ENCODE measurements at regions not wholly inside any gene's neighbourhood (a gene's known extent, or its start where the extent isn't known, plus 50 kb on each side); places are given as distances from the start of the nearest gene placed in this dataset.
"Not testable (repeated sequence)": the region's sequence is repeated elsewhere in the genome, so short reads cannot be mapped to it uniquely, and the experiment has no call there.

DNA sequence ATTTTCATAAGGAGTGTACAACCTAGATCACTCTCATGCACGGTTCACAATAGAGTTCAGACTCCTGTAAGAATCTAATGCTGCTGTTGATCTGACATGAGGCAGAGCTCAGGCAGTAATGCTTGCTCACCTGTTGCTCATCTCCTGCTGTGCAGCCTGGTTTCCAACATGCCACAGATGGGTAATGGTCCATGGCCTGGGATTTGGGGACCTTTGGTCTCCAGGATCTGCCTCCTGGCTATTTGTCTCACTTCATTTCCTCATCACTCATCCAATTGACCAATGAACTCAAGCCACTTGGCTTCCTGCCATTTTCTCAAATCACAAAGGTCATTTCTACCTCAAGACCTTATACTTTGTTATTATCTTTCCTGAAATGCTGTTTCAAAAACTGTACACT lies 786.1 kb downstream of the ANKRD7 start:
- no peak overlapping the region for H3K27ac ChIP-seq
- no peak for TF ChIP-seq ZFX (IDR thresholded peaks at IDR 0.05; ENCODE audit: borderline replicate concordance)
- TF ChIP-seq, protein P1, sequence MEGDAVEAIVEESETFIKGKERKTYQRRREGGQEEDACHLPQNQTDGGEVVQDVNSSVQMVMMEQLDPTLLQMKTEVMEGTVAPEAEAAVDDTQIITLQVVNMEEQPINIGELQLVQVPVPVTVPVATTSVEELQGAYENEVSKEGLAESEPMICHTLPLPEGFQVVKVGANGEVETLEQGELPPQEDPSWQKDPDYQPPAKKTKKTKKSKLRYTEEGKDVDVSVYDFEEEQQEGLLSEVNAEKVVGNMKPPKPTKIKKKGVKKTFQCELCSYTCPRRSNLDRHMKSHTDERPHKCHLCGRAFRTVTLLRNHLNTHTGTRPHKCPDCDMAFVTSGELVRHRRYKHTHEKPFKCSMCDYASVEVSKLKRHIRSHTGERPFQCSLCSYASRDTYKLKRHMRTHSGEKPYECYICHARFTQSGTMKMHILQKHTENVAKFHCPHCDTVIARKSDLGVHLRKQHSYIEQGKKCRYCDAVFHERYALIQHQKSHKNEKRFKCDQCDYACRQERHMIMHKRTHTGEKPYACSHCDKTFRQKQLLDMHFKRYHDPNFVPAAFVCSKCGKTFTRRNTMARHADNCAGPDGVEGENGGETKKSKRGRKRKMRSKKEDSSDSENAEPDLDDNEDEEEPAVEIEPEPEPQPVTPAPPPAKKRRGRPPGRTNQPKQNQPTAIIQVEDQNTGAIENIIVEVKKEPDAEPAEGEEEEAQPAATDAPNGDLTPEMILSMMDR (IDR thresholded peaks at IDR 0.05), result no peak

DNA sequence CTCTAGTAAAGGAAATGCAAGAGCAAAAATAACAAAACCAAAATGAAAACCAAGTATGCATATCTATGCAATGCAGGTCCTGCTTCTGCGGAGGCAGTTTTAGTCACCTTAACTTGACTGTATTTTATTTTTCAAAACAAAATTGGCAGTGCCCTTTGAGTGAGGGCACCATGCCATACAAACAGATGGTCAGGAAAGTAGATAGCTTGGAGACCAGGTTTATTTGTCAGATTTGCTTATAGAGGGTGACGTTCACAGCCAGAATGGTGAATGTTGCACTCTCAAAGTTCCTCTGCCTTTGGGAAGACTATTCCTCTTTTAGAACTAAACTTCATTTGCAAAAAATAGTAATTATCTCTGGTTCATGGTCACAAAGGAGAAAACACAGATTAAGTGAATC lies 801.9 kb downstream of the ANKRD7 start:
- no peak overlapping the region for H3K27ac ChIP-seq
- TF ChIP-seq, protein P1 (IDR thresholded peaks at IDR 0.05), result no peak
- TF ChIP-seq ZFX (IDR thresholded peaks at IDR 0.05; ENCODE audit: borderline replicate concordance), result no peak

- TF ChIP-seq, protein P1 (IDR thresholded peaks at IDR 0.05), result no peak
- TF ChIP-seq ZFX (IDR thresholded peaks at IDR 0.05; ENCODE audit: borderline replicate concordance), result no peak
- H3K27ac ChIP-seq, result no peak overlapping the region
These were observed 804.2 kb downstream of the ANKRD7 start for GRCh38 chr7:119028736-119029135.

DNA sequence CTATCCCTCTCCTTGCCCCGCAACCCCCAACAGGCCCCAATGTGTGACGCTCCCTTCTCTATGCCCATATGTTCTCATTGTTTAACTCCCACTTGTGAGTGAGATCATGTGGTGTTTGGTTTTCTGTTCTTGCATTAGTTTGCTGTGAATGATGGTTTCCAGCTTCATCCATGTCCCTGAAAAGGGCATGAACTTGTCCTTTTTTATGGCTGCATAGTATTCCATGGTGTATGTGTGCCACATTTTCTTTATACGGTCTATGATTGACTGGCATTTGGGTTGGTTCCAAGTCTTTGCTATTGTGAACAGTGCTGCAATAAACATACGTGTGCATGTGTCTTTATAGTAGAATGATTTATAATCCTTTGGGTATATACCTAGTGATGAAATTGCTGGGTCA lies 807.6 kb downstream of the ANKRD7 start:
- not testable (repeated sequence) for H3K27ac ChIP-seq

DNA sequence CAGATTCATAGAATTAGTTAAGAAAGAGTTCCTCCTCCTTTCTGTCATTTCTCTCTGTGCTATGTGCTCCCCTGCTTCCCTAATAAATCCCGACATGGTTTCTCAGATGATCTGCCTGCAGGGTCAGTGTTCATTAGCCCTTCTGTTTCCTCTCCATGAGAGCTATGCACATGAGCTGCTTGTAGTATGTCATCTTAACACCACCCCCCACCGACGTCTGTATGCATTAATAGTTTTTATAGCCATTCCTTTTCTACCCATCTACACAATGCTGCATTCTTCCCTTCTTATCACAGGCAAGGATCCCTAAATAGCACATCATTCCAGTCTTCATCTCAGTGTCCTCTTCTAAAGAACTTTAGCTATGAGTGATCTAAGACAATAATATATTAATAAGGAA lies 809.1 kb downstream of the ANKRD7 start:
- TF ChIP-seq, protein P1 (IDR thresholded peaks at IDR 0.05), result no peak
- TF ChIP-seq ZFX (IDR thresholded peaks at IDR 0.05; ENCODE audit: borderline replicate concordance), result no peak

DNA sequence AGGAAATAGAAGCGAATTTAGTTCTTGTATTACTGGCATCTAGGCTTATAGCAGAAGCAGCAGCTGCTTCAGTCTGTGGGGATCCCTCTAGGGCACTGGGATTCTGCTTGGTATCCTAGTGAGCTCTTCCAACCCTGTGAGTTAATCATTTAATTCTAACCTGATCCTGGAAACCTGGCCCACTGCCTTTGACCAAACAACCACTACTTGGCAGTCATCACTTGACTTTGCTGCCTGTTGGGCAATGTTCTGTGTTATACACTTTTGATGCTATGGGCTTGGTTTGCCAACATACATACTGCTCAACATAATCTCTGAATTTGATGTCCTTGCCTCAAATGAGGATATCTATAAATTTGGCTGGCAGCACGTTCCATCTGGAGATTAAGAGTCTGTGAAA lies 813.4 kb downstream of the ANKRD7 start:
- TF ChIP-seq ZFX (IDR thresholded peaks at IDR 0.05; ENCODE audit: borderline replicate concordance), result no peak
- TF ChIP-seq, protein P1 (IDR thresholded peaks at IDR 0.05), result no peak
- no peak overlapping the region for H3K27ac ChIP-seq

More for the DNA sequence above, 809.1 kb downstream of the ANKRD7 start:
- H3K27ac ChIP-seq, result no peak overlapping the region

GRCh38 chr7:119046068-119046467 lies 821.6 kb downstream of the ANKRD7 start:
- no peak for TF ChIP-seq ZFX (IDR thresholded peaks at IDR 0.05; ENCODE audit: borderline replicate concordance)
- TF ChIP-seq, protein P1 (IDR thresholded peaks at IDR 0.05), result no peak
- no peak overlapping the region for H3K27ac ChIP-seq

DNA sequence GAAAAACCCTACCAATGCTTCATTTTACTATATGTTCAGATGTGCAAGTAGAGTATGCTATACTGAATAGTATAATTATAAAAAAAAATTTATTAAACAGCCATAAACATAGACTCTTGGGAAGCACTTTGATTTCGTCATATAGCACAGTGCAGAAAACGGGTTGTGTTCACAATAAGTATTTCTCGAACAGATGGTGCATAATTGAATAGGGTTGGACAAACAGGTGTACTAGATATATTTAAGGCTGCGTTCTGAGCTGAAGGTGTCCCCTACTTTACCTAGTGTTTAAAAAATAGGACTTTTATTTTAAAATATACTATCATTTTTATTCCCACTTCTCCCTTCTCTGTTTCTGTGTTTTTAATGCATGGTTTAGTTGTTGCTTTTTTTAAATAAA lies 841.5 kb downstream of the ANKRD7 start:
- no peak overlapping the region for H3K27ac ChIP-seq
- TF ChIP-seq, protein P1 (IDR thresholded peaks at IDR 0.05), result no peak
- no peak for TF ChIP-seq ZFX (IDR thresholded peaks at IDR 0.05; ENCODE audit: borderline replicate concordance)

Measured in 22Rv1 (cell line).